Upper lobe of left lung (tissue), 6 donors: ENCODE measurements at regions not wholly inside any gene's neighbourhood (a gene's known extent, or its start where the extent isn't known, plus 50 kb on each side); places are given as distances from the start of the nearest gene placed in this dataset.

ENCODE experiments used
- ATAC-seq, 2 donors: fragments of 200-7000 bp; cut with Tn5 transposase; one replicate each; pipeline ENCODE4 v1.9.1; 2022; ENCODE audit warnings: mild to moderate bottlenecking in 2 of 2, moderate library complexity in 2 of 2; ENCODE audit not compliant: low FRiP score in 2 of 2
- DNase-seq, 2 donors: peaks; one replicate each; pipeline ENCODE4 v3.0.0-alpha.2; 2019 to 2020
- H3K27ac ChIP-seq, 4 donors: fragments of 200-600 bp; sonication (generic); one replicate each; pipeline ENCODE4 v1.5.1; 2016 to 2019
- H3K27me3 ChIP-seq, 4 donors: fragments of 200-600 bp; sonication (generic); one replicate each; pipeline ENCODE4 v1.5.1; 2017 to 2019
- H3K36me3 ChIP-seq, 4 donors: fragments of 200-600 bp; sonication (generic); one replicate each; pipeline ENCODE4 v1.5.1; 2016 to 2019
- H3K4me1 ChIP-seq, 4 donors: fragments of 200-600 bp; sonication (generic); one replicate each; pipeline ENCODE4 v1.5.1; 2018 to 2019
- H3K4me3 ChIP-seq, 4 donors: fragments of 200-600 bp; sonication (generic); one replicate each; pipeline ENCODE4 v1.5.1; 2017 to 2019; ENCODE audit warnings: mild to moderate bottlenecking in 2 of 4, moderate library complexity in 1 of 4
- H3K9me3 ChIP-seq, 4 donors: fragments of 200-600 bp; sonication (generic); one replicate each; pipeline ENCODE4 v1.5.1; 2018 to 2019
- EP300 ChIP-seq, 4 donors: sonication (generic); formaldehyde crosslinking; IDR thresholded peaks; one replicate each; pipeline ENCODE4 v1.5.1; 2017; ENCODE audit warnings: antibody characterized with exemption in 4 of 4, control low read depth in 2 of 4
- POLR2A ChIP-seq, 4 donors: fragments of 450-650 bp; IDR thresholded peaks; one replicate each; pipeline ENCODE4 v1.5.1; 2016 to 2017; ENCODE audit warnings: antibody characterized with exemption in 4 of 4, mild to moderate bottlenecking in 2 of 4
- POLR2AphosphoS5 ChIP-seq, 2 donors: sonication (generic); formaldehyde crosslinking; IDR thresholded peaks; one replicate each; pipeline ENCODE4 v1.5.1; 2017; ENCODE audit warnings: antibody characterized with exemption in 2 of 2
- WGBS, 2 donors: methylation state at CpG; one replicate each; pipeline ENCODE4 v1.1.5; 2017 to 2018; 5-methylcytosine and 5-hydroxymethylcytosine counted together
- TF ChIP-seq, protein P1 (sequence below), 6 experiments: fragments of 450-650 bp in 4 of 6; fragments of 200-600 bp in 2 of 6; sonication (generic) in 2 of 6; IDR thresholded peaks; one replicate each; pipeline ENCODE4 v1.5.1; 2016 to 2019; ENCODE audit warnings: antibody characterized with exemption in 6 of 6
- donor health status: DM: no; HTN: no; CAD: no; lungs with moderate emphysema.
- donor health status: DM: no; HTN: yes; CAD: no; lungs with severe emphysema.

DNA sequence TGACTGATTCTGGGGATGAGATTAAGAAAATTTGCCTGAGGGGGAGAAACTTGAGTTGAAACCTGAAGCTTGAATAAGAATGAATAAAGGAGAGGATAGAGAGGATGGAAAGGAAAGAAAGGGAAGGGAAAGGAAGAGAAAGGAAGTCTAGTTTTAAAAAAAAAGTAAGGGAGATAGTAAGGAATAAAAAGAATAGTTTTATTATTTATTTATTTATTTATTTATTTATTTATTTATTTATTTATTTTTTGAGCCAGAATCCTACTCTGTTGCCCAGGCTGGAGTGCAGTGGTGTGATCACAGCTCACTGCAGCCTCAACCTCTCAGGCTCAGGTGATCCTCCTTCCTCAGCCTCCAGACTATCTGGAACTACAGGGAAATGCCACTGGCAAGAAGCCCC is 62.0 kb upstream of the NAF1 start:
- ATAC-seq (no peak), DNase-seq (no peak)
- TF ChIP-seq EP300 (IDR thresholded peaks at IDR 0.05) (no peak), POLR2A (IDR thresholded peaks at IDR 0.05) (no peak), POLR2AphosphoS5 (IDR thresholded peaks at IDR 0.05) (no peak)
- TF ChIP-seq, protein P1, sequence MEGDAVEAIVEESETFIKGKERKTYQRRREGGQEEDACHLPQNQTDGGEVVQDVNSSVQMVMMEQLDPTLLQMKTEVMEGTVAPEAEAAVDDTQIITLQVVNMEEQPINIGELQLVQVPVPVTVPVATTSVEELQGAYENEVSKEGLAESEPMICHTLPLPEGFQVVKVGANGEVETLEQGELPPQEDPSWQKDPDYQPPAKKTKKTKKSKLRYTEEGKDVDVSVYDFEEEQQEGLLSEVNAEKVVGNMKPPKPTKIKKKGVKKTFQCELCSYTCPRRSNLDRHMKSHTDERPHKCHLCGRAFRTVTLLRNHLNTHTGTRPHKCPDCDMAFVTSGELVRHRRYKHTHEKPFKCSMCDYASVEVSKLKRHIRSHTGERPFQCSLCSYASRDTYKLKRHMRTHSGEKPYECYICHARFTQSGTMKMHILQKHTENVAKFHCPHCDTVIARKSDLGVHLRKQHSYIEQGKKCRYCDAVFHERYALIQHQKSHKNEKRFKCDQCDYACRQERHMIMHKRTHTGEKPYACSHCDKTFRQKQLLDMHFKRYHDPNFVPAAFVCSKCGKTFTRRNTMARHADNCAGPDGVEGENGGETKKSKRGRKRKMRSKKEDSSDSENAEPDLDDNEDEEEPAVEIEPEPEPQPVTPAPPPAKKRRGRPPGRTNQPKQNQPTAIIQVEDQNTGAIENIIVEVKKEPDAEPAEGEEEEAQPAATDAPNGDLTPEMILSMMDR (IDR thresholded peaks at IDR 0.05): no peak
- H3K36me3 ChIP-seq: no peaks in the 10 kb centered on the region
- no peaks in the 10 kb centered on the region for H3K4me1 ChIP-seq
- H3K27ac ChIP-seq: no peak overlapping the region
- no peaks in the 10 kb centered on the region for H3K27me3 ChIP-seq
- H3K9me3 ChIP-seq: no peaks in the 10 kb centered on the region
- no peak overlapping the region for H3K4me3 ChIP-seq

DNA sequence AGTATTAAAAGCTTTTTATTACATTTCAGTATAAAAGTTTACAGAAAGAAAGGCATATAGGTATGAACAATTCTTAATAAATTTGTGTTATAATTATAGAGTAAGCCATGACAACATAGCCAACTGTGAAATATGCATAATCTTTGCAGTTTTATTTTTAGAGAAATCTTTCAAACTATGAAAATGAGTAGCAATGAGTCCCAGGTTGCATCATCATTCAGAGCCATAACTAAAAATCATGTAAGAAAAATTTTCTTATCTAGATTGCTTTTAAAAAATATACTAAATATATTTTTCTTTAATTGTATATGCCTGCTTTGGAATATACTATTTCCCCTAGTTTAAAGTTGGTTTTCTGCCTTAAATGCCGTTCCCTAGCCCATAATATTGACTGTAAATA is 54.8 kb upstream of the NAF1 start:
- ATAC-seq (no peak), DNase-seq (no peak)
- Histone ChIP-seq H3K4me1 (no peaks in the 10 kb centered on the region), H3K36me3 (no peaks in the 10 kb centered on the region), H3K27ac (no peak overlapping the region), H3K9me3 (no peaks in the 10 kb centered on the region), H3K27me3 (no peaks in the 10 kb centered on the region), H3K4me3 (no peak overlapping the region)
- WGBS, 2 donors: 81 to 85% methylated on average over 1 of the region's 1 CpG
- TF ChIP-seq POLR2AphosphoS5 (IDR thresholded peaks at IDR 0.05) (no peak), POLR2A (IDR thresholded peaks at IDR 0.05) (no peak), EP300 (IDR thresholded peaks at IDR 0.05) (no peak)
- TF ChIP-seq, protein P1 (IDR thresholded peaks at IDR 0.05): no peak

DNA sequence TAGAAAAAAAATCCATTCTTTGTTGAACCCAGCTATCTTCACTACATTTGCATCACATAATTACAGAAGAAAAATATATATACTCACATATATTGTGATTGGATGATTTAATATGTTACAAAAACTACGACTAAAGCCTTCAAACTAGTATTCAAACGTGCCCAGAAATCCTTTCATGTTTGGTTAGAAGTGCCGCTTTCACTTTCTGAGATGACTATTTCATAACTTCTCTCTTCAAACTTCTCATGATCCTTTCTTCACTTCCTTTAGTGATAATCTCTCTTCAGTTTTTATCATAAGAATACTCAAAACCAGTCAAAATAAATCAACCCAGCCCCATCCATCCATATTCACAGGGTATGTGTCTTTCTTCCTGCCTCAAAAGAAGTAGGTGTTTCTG is 50.8 kb upstream of the NAF1 start:
- no peak overlapping the region for H3K27ac ChIP-seq
- DNase-seq (no peak), ATAC-seq (no peak)
- no peaks in the 10 kb centered on the region for H3K27me3 ChIP-seq
- H3K36me3 ChIP-seq: no peaks in the 10 kb centered on the region
- H3K4me3 ChIP-seq: no peak overlapping the region
- TF ChIP-seq, protein P1 (IDR thresholded peaks at IDR 0.05): no peak
- no peak for TF ChIP-seq POLR2AphosphoS5 (IDR thresholded peaks at IDR 0.05)
- no peak for TF ChIP-seq POLR2A (IDR thresholded peaks at IDR 0.05)
- TF ChIP-seq EP300 (IDR thresholded peaks at IDR 0.05): no peak
- WGBS, 2 donors: 83 to 84% methylated on average over 3 of the region's 3 CpGs
- no peaks in the 10 kb centered on the region for H3K9me3 ChIP-seq
- H3K4me1 ChIP-seq: no peaks in the 10 kb centered on the region
